HepG2 (cell line): ENCODE measurements at regions not wholly inside any gene's neighbourhood (a gene's known extent, or its start where the extent isn't known, plus 50 kb on each side); places are given as distances from the start of the nearest gene placed in this dataset.

Experiments
- JUNB ChIP-seq: sonication (generic); formaldehyde crosslinking; IDR thresholded peaks from 2 replicates; pipeline ENCODE4 v1.8.0; 2022; ENCODE audit warnings: missing genetic modification reagents, mild to moderate bottlenecking, borderline replicate concordance
- JUND ChIP-seq: sonication (generic); formaldehyde crosslinking; IDR thresholded peaks from 2 replicates; pipeline ENCODE4 v1.8.0; 2022; ENCODE audit warnings: mild to moderate bottlenecking, missing genetic modification reagents
- MLX ChIP-seq: IDR thresholded peaks from 2 replicates; pipeline ENCODE4 v1.6.1; 2016
- MXI1 ChIP-seq: IDR thresholded peaks from 3 replicates; pipeline ENCODE4 v1.6.1; 2012; ENCODE audit warnings: low read depth, low read length, inconsistent platforms, borderline replicate concordance
- NFIC ChIP-seq: IDR thresholded peaks from 2 replicates; pipeline ENCODE4 v1.6.1; 2012; ENCODE audit warnings: mild to moderate bottlenecking, low read length, inconsistent platforms
- REST ChIP-seq, 2 experiments: IDR thresholded peaks; 2 replicates each; pipeline ENCODE4 v1.6.1; 2011 to 2012; ENCODE audit warnings: low read length in 2 of 2, borderline replicate concordance in 1 of 2, low read depth in 1 of 2, mild to moderate bottlenecking in 1 of 2, moderate library complexity in 1 of 2
- ZNF713 ChIP-seq: sonication (generic); formaldehyde crosslinking; IDR thresholded peaks from 2 replicates; pipeline ENCODE4 v1.4.0; 2020; ENCODE audit warnings: mild to moderate bottlenecking, missing genetic modification reagents
- ZSCAN25 ChIP-seq: sonication (generic); formaldehyde crosslinking; IDR thresholded peaks from 2 replicates; pipeline ENCODE4 v1.8.0; 2022; ENCODE audit warnings: mild to moderate bottlenecking, missing genetic modification reagents
- TF ChIP-seq, protein P1 (sequence below): sonication (generic); formaldehyde crosslinking; IDR thresholded peaks from 2 replicates; pipeline ENCODE4 v1.5.0; 2020; ENCODE audit warnings: mild to moderate bottlenecking, missing genetic modification reagents, moderate library complexity
- TF ChIP-seq, protein P2 (sequence below): sonication (generic); formaldehyde crosslinking; IDR thresholded peaks from 2 replicates; pipeline ENCODE4 v1.4.0; 2020; ENCODE audit warnings: mild to moderate bottlenecking, missing genetic modification reagents

- TF ChIP-seq ZSCAN25 (CRISPR knock-in tag) (no peak), MLX (no peak), MXI1 (no peak), JUND (CRISPR knock-in tag) (no peak), NFIC (no peak), REST (IDR thresholded peaks at IDR 0.05; ENCODE audit: borderline replicate concordance in 1 of 2, low read depth in 1 of 2, low read length in 2 of 2) (no peak), JUNB (CRISPR knock-in tag) (no peak), ZNF713 (no peak)
- TF ChIP-seq, protein P1, sequence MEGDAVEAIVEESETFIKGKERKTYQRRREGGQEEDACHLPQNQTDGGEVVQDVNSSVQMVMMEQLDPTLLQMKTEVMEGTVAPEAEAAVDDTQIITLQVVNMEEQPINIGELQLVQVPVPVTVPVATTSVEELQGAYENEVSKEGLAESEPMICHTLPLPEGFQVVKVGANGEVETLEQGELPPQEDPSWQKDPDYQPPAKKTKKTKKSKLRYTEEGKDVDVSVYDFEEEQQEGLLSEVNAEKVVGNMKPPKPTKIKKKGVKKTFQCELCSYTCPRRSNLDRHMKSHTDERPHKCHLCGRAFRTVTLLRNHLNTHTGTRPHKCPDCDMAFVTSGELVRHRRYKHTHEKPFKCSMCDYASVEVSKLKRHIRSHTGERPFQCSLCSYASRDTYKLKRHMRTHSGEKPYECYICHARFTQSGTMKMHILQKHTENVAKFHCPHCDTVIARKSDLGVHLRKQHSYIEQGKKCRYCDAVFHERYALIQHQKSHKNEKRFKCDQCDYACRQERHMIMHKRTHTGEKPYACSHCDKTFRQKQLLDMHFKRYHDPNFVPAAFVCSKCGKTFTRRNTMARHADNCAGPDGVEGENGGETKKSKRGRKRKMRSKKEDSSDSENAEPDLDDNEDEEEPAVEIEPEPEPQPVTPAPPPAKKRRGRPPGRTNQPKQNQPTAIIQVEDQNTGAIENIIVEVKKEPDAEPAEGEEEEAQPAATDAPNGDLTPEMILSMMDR (CRISPR knock-in tag): no peak
- TF ChIP-seq, protein P2, sequence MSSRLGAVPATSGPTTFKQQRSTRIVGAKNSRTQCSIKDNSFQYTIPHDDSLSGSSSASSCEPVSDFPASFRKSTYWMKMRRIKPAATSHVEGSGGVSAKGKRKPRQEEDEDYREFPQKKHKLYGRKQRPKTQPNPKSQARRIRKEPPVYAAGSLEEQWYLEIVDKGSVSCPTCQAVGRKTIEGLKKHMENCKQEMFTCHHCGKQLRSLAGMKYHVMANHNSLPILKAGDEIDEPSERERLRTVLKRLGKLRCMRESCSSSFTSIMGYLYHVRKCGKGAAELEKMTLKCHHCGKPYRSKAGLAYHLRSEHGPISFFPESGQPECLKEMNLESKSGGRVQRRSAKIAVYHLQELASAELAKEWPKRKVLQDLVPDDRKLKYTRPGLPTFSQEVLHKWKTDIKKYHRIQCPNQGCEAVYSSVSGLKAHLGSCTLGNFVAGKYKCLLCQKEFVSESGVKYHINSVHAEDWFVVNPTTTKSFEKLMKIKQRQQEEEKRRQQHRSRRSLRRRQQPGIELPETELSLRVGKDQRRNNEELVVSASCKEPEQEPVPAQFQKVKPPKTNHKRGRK (CRISPR knock-in tag): no peak
These were observed 396.8 kb upstream of the AZI2 start for GRCh38 chr3:28745436-28745835.
